IMR-90 (cell line): ENCODE measurements at regions not wholly inside any gene's neighbourhood (a gene's known extent, or its start where the extent isn't known, plus 50 kb on each side); places are given as distances from the start of the nearest gene placed in this dataset.

ENCODE experiments used
- BHLHE40 ChIP-seq: fragments of 150-350 bp; IDR thresholded peaks from 2 replicates; pipeline ENCODE4 v1.6.1; 2016; ENCODE audit warnings: mild to moderate bottlenecking, low read depth, low read length
- CEBPB ChIP-seq: IDR thresholded peaks from 2 replicates; pipeline ENCODE4 v1.6.1; 2012; ENCODE audit warnings: low read depth, low read length, improper control_type of control experiment
- MAZ ChIP-seq: IDR thresholded peaks from 2 replicates; pipeline ENCODE4 v1.6.1; 2012; ENCODE audit warnings: low read depth, mild to moderate bottlenecking, low read length, improper control_type of control experiment, moderate library complexity, borderline replicate concordance
- POLR2A ChIP-seq: IDR thresholded peaks from 2 replicates; pipeline ENCODE4 v1.6.1; 2012; ENCODE audit warnings: mild to moderate bottlenecking, low read depth, low read length
- RFX5 ChIP-seq: IDR thresholded peaks from 2 replicates; pipeline ENCODE4 v1.8.0; 2012; ENCODE audit warnings: low read depth, mild to moderate bottlenecking, low read length, moderate library complexity
- TF ChIP-seq, protein P1 (sequence below): conservative IDR thresholded peaks from 2 replicates; pipeline ENCODE4 v1.5.1; 2012; ENCODE audit warnings: mild to moderate bottlenecking, low read depth, low read length, improper control_type of control experiment
- TF ChIP-seq, protein P2 (sequence below): fragments of 150-350 bp; IDR thresholded peaks from 2 replicates; pipeline ENCODE4 v1.6.1; 2017; ENCODE audit warnings: mild to moderate bottlenecking, antibody characterized with exemption, low read length, low read depth

DNA sequence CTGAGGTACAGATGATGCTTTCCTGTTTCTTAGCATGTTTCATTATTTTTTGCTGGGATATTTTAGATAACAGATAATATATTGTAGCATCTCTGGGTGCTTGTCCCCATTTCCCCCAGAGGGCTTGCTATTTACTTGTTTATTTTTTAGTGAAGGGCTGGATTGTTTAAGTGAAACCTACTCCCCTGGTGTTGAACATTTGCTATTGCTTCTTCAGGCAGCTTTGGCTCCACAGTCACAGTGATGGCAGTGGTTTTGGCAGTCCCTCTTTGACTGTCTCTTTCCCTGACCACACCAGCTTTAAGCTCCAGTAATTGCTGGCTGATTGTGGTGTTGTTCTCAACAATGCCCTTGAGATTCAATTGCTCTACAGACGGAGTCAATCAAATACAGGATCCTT lies 128.9 kb downstream of the KLF13 start:
- no peak for TF ChIP-seq CEBPB
- TF ChIP-seq, protein P1, sequence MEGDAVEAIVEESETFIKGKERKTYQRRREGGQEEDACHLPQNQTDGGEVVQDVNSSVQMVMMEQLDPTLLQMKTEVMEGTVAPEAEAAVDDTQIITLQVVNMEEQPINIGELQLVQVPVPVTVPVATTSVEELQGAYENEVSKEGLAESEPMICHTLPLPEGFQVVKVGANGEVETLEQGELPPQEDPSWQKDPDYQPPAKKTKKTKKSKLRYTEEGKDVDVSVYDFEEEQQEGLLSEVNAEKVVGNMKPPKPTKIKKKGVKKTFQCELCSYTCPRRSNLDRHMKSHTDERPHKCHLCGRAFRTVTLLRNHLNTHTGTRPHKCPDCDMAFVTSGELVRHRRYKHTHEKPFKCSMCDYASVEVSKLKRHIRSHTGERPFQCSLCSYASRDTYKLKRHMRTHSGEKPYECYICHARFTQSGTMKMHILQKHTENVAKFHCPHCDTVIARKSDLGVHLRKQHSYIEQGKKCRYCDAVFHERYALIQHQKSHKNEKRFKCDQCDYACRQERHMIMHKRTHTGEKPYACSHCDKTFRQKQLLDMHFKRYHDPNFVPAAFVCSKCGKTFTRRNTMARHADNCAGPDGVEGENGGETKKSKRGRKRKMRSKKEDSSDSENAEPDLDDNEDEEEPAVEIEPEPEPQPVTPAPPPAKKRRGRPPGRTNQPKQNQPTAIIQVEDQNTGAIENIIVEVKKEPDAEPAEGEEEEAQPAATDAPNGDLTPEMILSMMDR = no peak
- no peak for TF ChIP-seq POLR2A
- TF ChIP-seq BHLHE40 = no peak
- TF ChIP-seq RFX5 = no peak
- no peak for TF ChIP-seq MAZ
- TF ChIP-seq, protein P2, sequence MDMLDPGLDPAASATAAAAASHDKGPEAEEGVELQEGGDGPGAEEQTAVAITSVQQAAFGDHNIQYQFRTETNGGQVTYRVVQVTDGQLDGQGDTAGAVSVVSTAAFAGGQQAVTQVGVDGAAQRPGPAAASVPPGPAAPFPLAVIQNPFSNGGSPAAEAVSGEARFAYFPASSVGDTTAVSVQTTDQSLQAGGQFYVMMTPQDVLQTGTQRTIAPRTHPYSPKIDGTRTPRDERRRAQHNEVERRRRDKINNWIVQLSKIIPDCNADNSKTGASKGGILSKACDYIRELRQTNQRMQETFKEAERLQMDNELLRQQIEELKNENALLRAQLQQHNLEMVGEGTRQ = no peak
